ENCODE measurements at regions not wholly inside any gene's neighbourhood (a gene's known extent, or its start where the extent isn't known, plus 50 kb on each side); places are given as distances from the start of the nearest gene placed in this dataset.

DNA sequence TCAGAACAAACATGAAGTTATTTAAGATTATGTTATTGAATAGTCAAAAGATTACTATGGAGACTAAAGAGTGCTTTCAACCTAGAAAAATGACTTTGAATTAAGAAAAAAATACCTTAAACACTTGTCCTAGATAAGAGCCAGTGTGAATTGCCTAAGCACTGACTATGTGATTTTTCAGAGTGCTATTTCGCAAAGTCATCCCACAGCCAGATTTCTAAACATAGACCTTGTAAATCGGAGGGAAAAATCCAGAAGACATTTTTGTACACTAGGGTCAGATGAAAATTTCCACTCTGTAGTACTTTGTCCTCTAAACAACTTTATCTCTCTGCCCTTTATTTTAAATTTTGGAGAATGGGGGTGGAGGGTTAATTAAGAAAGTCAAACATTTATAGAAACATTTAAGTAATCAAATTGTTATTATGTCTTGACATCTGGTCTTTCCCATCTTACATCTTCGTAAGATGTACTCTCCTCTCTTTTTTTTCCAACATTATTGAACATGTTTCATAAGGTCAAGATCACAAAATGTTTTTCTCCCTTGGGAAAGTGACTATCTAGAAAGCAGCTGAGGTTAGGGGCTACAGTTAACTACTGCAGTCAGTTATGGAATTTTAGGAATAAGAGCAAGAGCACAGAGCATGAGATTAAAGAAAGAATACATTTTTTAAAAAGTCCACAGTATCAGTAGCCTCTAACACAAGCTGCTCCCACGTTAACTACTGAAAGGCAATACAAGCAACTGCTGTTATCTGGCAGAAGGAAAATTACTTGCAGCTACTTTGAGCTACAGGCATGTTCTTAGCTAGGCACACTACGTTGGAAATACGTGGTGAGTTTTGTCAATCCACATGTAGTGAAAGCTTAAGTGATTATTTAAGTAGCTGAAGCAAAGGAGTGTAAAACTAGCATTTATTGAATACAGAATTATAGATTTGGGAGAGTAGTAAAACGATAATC is 648.5 kb downstream of the HTR1B start:
- Histone ChIP-seq H3K27me3 (no peaks in the 10 kb centered on the region), H3K4me1 (no peaks in the 10 kb centered on the region), H3K4me3 (ENCODE audit: low read depth, low read length) (no peak overlapping the region), H3K9me3 (no peaks in the 10 kb centered on the region), H3K36me3 (no peaks in the 10 kb centered on the region)
- DNase-seq, result no peak
- TF ChIP-seq, protein P1, sequence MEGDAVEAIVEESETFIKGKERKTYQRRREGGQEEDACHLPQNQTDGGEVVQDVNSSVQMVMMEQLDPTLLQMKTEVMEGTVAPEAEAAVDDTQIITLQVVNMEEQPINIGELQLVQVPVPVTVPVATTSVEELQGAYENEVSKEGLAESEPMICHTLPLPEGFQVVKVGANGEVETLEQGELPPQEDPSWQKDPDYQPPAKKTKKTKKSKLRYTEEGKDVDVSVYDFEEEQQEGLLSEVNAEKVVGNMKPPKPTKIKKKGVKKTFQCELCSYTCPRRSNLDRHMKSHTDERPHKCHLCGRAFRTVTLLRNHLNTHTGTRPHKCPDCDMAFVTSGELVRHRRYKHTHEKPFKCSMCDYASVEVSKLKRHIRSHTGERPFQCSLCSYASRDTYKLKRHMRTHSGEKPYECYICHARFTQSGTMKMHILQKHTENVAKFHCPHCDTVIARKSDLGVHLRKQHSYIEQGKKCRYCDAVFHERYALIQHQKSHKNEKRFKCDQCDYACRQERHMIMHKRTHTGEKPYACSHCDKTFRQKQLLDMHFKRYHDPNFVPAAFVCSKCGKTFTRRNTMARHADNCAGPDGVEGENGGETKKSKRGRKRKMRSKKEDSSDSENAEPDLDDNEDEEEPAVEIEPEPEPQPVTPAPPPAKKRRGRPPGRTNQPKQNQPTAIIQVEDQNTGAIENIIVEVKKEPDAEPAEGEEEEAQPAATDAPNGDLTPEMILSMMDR (IDR thresholded peaks at IDR 0.05; ENCODE audit: low read depth, low read length), result no peak

DNA sequence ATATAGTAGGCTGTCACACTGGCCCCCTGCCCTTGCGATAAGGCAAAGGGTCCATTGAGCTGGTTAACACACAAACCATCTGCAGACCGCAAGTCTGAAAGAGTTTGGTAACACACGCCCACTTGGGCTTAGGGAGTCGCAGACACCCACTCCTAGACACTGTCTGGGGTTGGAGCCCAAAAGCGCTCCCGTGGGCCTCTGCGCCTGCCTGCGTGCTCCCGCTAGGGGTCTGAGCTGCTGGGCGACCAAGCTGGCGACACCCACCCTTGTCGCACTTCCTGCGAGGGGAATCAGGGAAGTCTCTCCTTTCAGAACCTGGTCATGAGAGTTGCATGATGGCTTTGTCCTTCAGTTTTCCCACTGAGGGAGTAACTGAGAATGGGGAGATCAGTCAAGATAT is 653.0 kb downstream of the HTR1B start:
- TF ChIP-seq, protein P1 (IDR thresholded peaks at IDR 0.05; ENCODE audit: low read depth, low read length), result no peak
- no peaks in the 10 kb centered on the region for H3K9me3 ChIP-seq
- H3K4me1 ChIP-seq, result no peaks in the 10 kb centered on the region
- no peak overlapping the region for H3K4me3 ChIP-seq (ENCODE audit: low read depth, low read length)
- no peaks in the 10 kb centered on the region for H3K36me3 ChIP-seq
- DNase-seq, result no peak
- H3K27me3 ChIP-seq, result no peaks in the 10 kb centered on the region

DNA sequence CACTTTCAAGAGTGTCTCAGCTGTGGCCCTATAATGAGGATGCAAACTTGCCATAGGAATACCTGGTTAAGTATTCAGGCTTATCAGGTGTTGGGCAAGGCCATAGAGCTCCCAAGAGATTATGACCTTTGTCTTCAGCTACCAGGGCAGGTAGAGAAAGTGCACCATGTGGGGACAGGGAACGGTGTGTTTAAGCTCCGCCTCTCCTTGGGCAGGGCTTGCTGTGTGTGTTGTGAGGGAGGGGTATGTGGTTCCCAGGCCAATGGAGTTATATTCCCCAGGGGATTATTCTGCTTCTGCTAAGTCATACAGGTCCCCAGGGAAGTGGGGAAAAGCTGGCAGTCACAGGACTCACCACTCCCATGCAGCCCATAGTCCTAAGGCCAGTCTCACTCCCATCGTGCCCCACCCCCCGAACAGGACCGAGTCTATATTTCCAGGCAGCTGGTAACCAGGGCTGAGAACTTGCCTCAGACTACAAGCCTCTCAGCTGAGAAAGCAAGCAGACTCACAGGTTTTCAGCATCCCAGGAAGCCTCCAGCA is 660.2 kb downstream of the HTR1B start:
- DNase-seq, result peak; percentile 45
- Histone ChIP-seq H3K4me1 (no peaks in the 10 kb centered on the region), H3K27me3 (no peaks in the 10 kb centered on the region), H3K9me3 (no peaks in the 10 kb centered on the region), H3K36me3 (no peaks in the 10 kb centered on the region), H3K4me3 (ENCODE audit: low read depth, low read length) (no peak overlapping the region)
- TF ChIP-seq, protein P1 (IDR thresholded peaks at IDR 0.05; ENCODE audit: low read depth, low read length), result no peak

DNA sequence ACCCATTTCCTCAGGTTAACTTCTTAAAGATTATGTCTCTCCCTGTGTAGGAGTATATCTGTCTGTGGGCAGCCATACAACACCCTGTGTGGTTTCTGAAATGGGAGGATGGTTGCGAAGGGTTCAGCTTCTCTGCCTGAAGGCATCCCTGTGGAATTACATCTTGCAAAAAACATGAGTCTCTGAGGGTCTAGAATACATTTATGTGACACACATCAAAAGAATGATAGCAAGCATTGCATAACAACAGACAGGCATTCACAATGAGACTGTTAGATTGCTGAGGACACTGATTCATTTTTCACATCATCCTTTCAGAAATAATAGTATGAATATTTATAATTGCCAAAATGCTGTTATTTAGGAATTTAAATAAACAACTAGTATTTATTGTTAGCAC is 670.9 kb downstream of the HTR1B start:
- Histone ChIP-seq H3K27me3 (no peaks in the 10 kb centered on the region), H3K4me1 (no peaks in the 10 kb centered on the region), H3K4me3 (ENCODE audit: low read depth, low read length) (no peak overlapping the region), H3K36me3 (no peaks in the 10 kb centered on the region), H3K9me3 (no peaks in the 10 kb centered on the region)
- DNase-seq, result no peak
- TF ChIP-seq, protein P1 (IDR thresholded peaks at IDR 0.05; ENCODE audit: low read depth, low read length), result no peak

DNA sequence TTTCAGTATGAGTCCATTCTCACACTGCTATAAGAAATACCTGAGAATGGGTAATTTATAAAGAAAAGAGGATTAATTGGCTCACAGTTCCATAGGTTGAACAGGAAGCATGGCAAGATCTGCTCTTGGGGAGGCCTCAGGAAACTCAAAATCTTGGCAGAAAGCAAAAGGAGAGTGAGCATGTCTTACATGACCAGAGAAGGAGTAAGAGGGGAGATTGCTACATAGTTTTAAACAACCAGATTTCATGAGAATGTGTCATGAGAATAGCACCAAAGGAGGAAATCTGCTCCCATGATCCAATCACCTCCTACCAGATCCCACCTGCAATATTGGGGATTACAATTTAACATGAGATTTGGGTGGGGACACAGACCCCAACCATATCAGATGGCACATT is 672.4 kb downstream of the HTR1B start:
- no peaks in the 10 kb centered on the region for H3K36me3 ChIP-seq
- TF ChIP-seq, protein P1 (IDR thresholded peaks at IDR 0.05; ENCODE audit: low read depth, low read length), result no peak
- H3K9me3 ChIP-seq, result no peaks in the 10 kb centered on the region
- no peak overlapping the region for H3K4me3 ChIP-seq (ENCODE audit: low read depth, low read length)
- H3K27me3 ChIP-seq, result no peaks in the 10 kb centered on the region
- no peak for DNase-seq
- H3K4me1 ChIP-seq, result no peaks in the 10 kb centered on the region

Data from BE2C (cell line).